CD4-positive, alpha-beta T cell treated with Interleukin-12 subunit alpha and Interleukin-12 subunit beta, for 1 hour (primary cell): ENCODE measurements at regions not wholly inside any gene's neighbourhood (a gene's known extent, or its start where the extent isn't known, plus 50 kb on each side); places are given as distances from the start of the nearest gene placed in this dataset.

Source experiments
- DNase-seq: peaks from one replicate; pipeline ENCODE4 v3.0.0-alpha.2; 2020

GRCh38 chr10:75347186-75347585, 54.4 kb downstream of the ZNF503 start:
- DNase-seq: no peak

GRCh38 chr10:75345738-75346137, 55.8 kb downstream of the ZNF503 start:
- DNase-seq: no peak

GRCh38 chr10:75344170-75344569, 57.4 kb downstream of the ZNF503 start:
- DNase-seq: no peak

GRCh38 chr10:75342397-75342796, 59.2 kb downstream of the ZNF503 start:
- DNase-seq: no peak

GRCh38 chr10:75335983-75336382, 65.6 kb downstream of the ZNF503 start:
- DNase-seq: no peak

- no peak for DNase-seq
Measured at GRCh38 chr10:75335191-75335590, 66.4 kb downstream of the ZNF503 start.

GRCh38 chr10:75334720-75335119, 66.8 kb downstream of the ZNF503 start:
- no peak for DNase-seq

- no peak for DNase-seq
Measured at GRCh38 chr10:75332081-75332480, 69.5 kb downstream of the ZNF503 start.

GRCh38 chr10:75331081-75331480, 70.5 kb downstream of the ZNF503 start:
- no peak for DNase-seq

- no peak for DNase-seq
Measured at GRCh38 chr10:75329190-75329745, 72.3 kb downstream of the ZNF503 start.

GRCh38 chr10:75326306-75326705, 75.3 kb downstream of the ZNF503 start:
- no peak for DNase-seq

GRCh38 chr10:75319274-75319673, 82.3 kb downstream of the ZNF503 start:
- DNase-seq: no peak

GRCh38 chr10:75314570-75314969, 78.8 kb upstream of the COMTD1 start:
- DNase-seq: no peak

- DNase-seq: no peak
Measured at GRCh38 chr10:75312440-75312839, 76.7 kb upstream of the COMTD1 start.

- no peak for DNase-seq
Measured at GRCh38 chr10:75305675-75306074, 69.9 kb upstream of the COMTD1 start.

GRCh38 chr10:75304741-75305390, 69.1 kb upstream of the COMTD1 start:
- no peak for DNase-seq

GRCh38 chr10:75304313-75304712, 68.6 kb upstream of the COMTD1 start:
- no peak for DNase-seq

GRCh38 chr10:75303045-75303777, 67.5 kb upstream of the COMTD1 start:
- no peak for DNase-seq

- no peak for DNase-seq
Measured at GRCh38 chr10:75302029-75302428, 66.3 kb upstream of the COMTD1 start.

- no peak for DNase-seq
Measured at GRCh38 chr10:75297021-75297599, 61.4 kb upstream of the COMTD1 start.

GRCh38 chr10:75295868-75296441, 60.2 kb upstream of the COMTD1 start:
- DNase-seq: no peak

- peak; percentile 42 for DNase-seq
Measured at GRCh38 chr10:75294866-75295701, 59.3 kb upstream of the COMTD1 start.

GRCh38 chr10:75294518-75294865, 58.7 kb upstream of the COMTD1 start:
- DNase-seq: no peak
